Subcutaneous abdominal adipose tissue (tissue), 5 donors: ENCODE measurements at regions not wholly inside any gene's neighbourhood (a gene's known extent, or its start where the extent isn't known, plus 50 kb on each side); places are given as distances from the start of the nearest gene placed in this dataset.

Experiments
- H3K27ac ChIP-seq: one replicate; pipeline ENCODE4 v1.7.0; 2013; ENCODE audit warnings: low read depth, mild to moderate bottlenecking, inconsistent platforms, low read length, moderate library complexity
- H3K27me3 ChIP-seq, 5 donors: one replicate each; pipeline ENCODE4 v1.7.0; 2013; ENCODE audit warnings: low read length in 5 of 5, inconsistent platforms in 1 of 5; ENCODE audit not compliant: control insufficient read depth in 5 of 5, insufficient read depth in 4 of 5
- H3K36me3 ChIP-seq, 5 donors: one replicate each; pipeline ENCODE4 v1.7.0; 2013; ENCODE audit warnings: low read length in 5 of 5; ENCODE audit not compliant: control insufficient read depth in 5 of 5, insufficient read depth in 5 of 5
- H3K4me1 ChIP-seq, 5 donors: one replicate each; pipeline ENCODE4 v1.7.0; 2013; ENCODE audit warnings: low read length in 5 of 5, mild to moderate bottlenecking in 3 of 5, moderate library complexity in 1 of 5; ENCODE audit not compliant: control insufficient read depth in 5 of 5, insufficient read depth in 5 of 5
- H3K4me3 ChIP-seq, 5 donors: one replicate each; pipeline ENCODE4 v1.7.0; 2013; ENCODE audit warnings: low read length in 5 of 5, low read depth in 1 of 5
- H3K9ac ChIP-seq, 5 donors: one replicate each; pipeline ENCODE4 v1.7.0; 2013; ENCODE audit warnings: low read length in 5 of 5, mild to moderate bottlenecking in 4 of 5, moderate library complexity in 3 of 5
- H3K9me3 ChIP-seq, 5 donors: one replicate each; pipeline ENCODE4 v1.7.0; 2013; ENCODE audit warnings: low read length in 5 of 5; ENCODE audit not compliant: control insufficient read depth in 5 of 5
- donor health status: healthy.
- donor health status: healthy.
- donor health status: healthy.
- donor health status: healthy.
- donor health status: healthy.

GRCh38 chr4:145396581-145396980 lies 85.1 kb upstream of the SMAD1 start:
- Histone ChIP-seq H3K4me3 (no peak overlapping the region), H3K9me3 (no peaks in the 10 kb centered on the region)

GRCh38 chr4:145390571-145390970 lies 91.1 kb upstream of the SMAD1 start:
- no peak overlapping the region for H3K4me3 ChIP-seq
- H3K9ac ChIP-seq = no peak overlapping the region
- no peaks in the 10 kb centered on the region for H3K9me3 ChIP-seq
- peaks cover 0 to 2% (median 0%) of the 10 kb centered on the region in 5 donors for H3K27me3 ChIP-seq
- H3K36me3 ChIP-seq = no peaks in the 10 kb centered on the region
- H3K27ac ChIP-seq = no peak overlapping the region
- peaks cover 0 to 3% (median 0%) of the 10 kb centered on the region in 5 donors for H3K4me1 ChIP-seq

More at GRCh38 chr4:145396581-145396980, 85.1 kb upstream of the SMAD1 start:
- H3K27ac ChIP-seq = no peak overlapping the region
- H3K9ac ChIP-seq = no peak overlapping the region
- H3K36me3 ChIP-seq = no peaks in the 10 kb centered on the region
- peaks cover 0 to 3% (median 0%) of the 10 kb centered on the region in 5 donors for H3K4me1 ChIP-seq
- no peaks in the 10 kb centered on the region for H3K27me3 ChIP-seq

GRCh38 chr4:145389550-145389949 lies 92.1 kb upstream of the SMAD1 start:
- H3K27me3 ChIP-seq = peaks cover 0 to 2% (median 0%) of the 10 kb centered on the region in 5 donors
- H3K36me3 ChIP-seq = no peaks in the 10 kb centered on the region
- no peak overlapping the region for H3K27ac ChIP-seq
- H3K4me3 ChIP-seq = no peak overlapping the region
- no peaks in the 10 kb centered on the region for H3K9me3 ChIP-seq
- no peak overlapping the region for H3K9ac ChIP-seq
- H3K4me1 ChIP-seq = peaks cover 0 to 3% (median 0%) of the 10 kb centered on the region in 5 donors

GRCh38 chr4:145388043-145388442 lies 93.6 kb upstream of the SMAD1 start:
- H3K4me3 ChIP-seq = no peak overlapping the region
- no peak overlapping the region for H3K27ac ChIP-seq
- peaks cover 0 to under 1% (median 0%) of the 10 kb centered on the region in 5 donors for H3K4me1 ChIP-seq
- peaks cover 0 to 3% (median 0%) of the 10 kb centered on the region in 5 donors for H3K9me3 ChIP-seq
- H3K36me3 ChIP-seq = no peaks in the 10 kb centered on the region
- peaks cover 0 to 2% (median 0%) of the 10 kb centered on the region in 5 donors for H3K27me3 ChIP-seq
- H3K9ac ChIP-seq = no peak overlapping the region

GRCh38 chr4:145387079-145387478 lies 94.6 kb upstream of the SMAD1 start:
- peaks cover 0 to 2% (median 0%) of the 10 kb centered on the region in 5 donors for H3K27me3 ChIP-seq

GRCh38 chr4:145381163-145381562 lies 100.5 kb upstream of the SMAD1 start:
- Histone ChIP-seq H3K9ac (no peak overlapping the region), H3K4me3 (no peak overlapping the region), H3K27ac (no peak overlapping the region), H3K4me1 (no peaks in the 10 kb centered on the region), H3K9me3 (peaks cover 0 to 3% (median 0%) of the 10 kb centered on the region in 5 donors), H3K36me3 (no peaks in the 10 kb centered on the region), H3K27me3 (peaks cover 0 to 2% (median 0%) of the 10 kb centered on the region in 5 donors)

More at GRCh38 chr4:145387079-145387478, 94.6 kb upstream of the SMAD1 start:
- Histone ChIP-seq H3K9ac (no peak overlapping the region), H3K9me3 (peaks cover 0 to 3% (median 0%) of the 10 kb centered on the region in 5 donors), H3K27ac (no peak overlapping the region), H3K4me1 (no peaks in the 10 kb centered on the region), H3K36me3 (no peaks in the 10 kb centered on the region), H3K4me3 (no peak overlapping the region)

- H3K4me3 ChIP-seq = no peak overlapping the region
- no peak overlapping the region for H3K27ac ChIP-seq
- no peaks in the 10 kb centered on the region for H3K36me3 ChIP-seq
- H3K9me3 ChIP-seq = peaks cover 0 to 3% (median 0%) of the 10 kb centered on the region in 5 donors
- H3K9ac ChIP-seq = no peak overlapping the region
- H3K4me1 ChIP-seq = no peaks in the 10 kb centered on the region
- H3K27me3 ChIP-seq = no peaks in the 10 kb centered on the region
Measured at GRCh38 chr4:145380123-145380522, 101.5 kb upstream of the SMAD1 start.

- H3K9ac ChIP-seq = no peak overlapping the region
Measured at GRCh38 chr4:145375416-145375815, 106.2 kb upstream of the SMAD1 start.

GRCh38 chr4:145352438-145353145 lies 129.1 kb upstream of the SMAD1 start:
- Histone ChIP-seq H3K9ac (no peak overlapping the region), H3K36me3 (no peaks in the 10 kb centered on the region), H3K4me3 (no peak overlapping the region), H3K4me1 (peaks cover 0 to 8% (median 6%) of the 10 kb centered on the region in 5 donors), H3K27me3 (no peaks in the 10 kb centered on the region), H3K9me3 (peaks cover 0 to 2% (median 0%) of the 10 kb centered on the region in 5 donors), H3K27ac (no peak overlapping the region)

More at GRCh38 chr4:145375416-145375815, 106.2 kb upstream of the SMAD1 start:
- H3K36me3 ChIP-seq = no peaks in the 10 kb centered on the region
- no peaks in the 10 kb centered on the region for H3K4me1 ChIP-seq
- H3K27ac ChIP-seq = no peak overlapping the region
- H3K27me3 ChIP-seq = no peaks in the 10 kb centered on the region
- H3K9me3 ChIP-seq = no peaks in the 10 kb centered on the region
- H3K4me3 ChIP-seq = no peak overlapping the region

GRCh38 chr4:145351922-145352321 lies 129.7 kb upstream of the SMAD1 start:
- Histone ChIP-seq H3K4me1 (peaks cover 0 to 8% (median 6%) of the 10 kb centered on the region in 5 donors), H3K9me3 (peaks cover 0 to 2% (median 0%) of the 10 kb centered on the region in 5 donors), H3K27ac (no peak overlapping the region), H3K27me3 (no peaks in the 10 kb centered on the region), H3K9ac (no peak overlapping the region), H3K4me3 (no peak overlapping the region), H3K36me3 (no peaks in the 10 kb centered on the region)
